Muscle of arm (tissue), 1 donor: ENCODE measurements at regions not wholly inside any gene's neighbourhood (a gene's known extent, or its start where the extent isn't known, plus 50 kb on each side); places are given as distances from the start of the nearest gene placed in this dataset.

Source experiments
- DNase-seq: peaks from one replicate; pipeline ENCODE4 v3.0.0-alpha.2; 2013

- no peak for DNase-seq
Measured at GRCh38 chr3:127033171-127033570, 50.3 kb downstream of the PLXNA1 start.

- no peak for DNase-seq
Measured at GRCh38 chr3:127033786-127034185, 50.9 kb downstream of the PLXNA1 start.

DNA sequence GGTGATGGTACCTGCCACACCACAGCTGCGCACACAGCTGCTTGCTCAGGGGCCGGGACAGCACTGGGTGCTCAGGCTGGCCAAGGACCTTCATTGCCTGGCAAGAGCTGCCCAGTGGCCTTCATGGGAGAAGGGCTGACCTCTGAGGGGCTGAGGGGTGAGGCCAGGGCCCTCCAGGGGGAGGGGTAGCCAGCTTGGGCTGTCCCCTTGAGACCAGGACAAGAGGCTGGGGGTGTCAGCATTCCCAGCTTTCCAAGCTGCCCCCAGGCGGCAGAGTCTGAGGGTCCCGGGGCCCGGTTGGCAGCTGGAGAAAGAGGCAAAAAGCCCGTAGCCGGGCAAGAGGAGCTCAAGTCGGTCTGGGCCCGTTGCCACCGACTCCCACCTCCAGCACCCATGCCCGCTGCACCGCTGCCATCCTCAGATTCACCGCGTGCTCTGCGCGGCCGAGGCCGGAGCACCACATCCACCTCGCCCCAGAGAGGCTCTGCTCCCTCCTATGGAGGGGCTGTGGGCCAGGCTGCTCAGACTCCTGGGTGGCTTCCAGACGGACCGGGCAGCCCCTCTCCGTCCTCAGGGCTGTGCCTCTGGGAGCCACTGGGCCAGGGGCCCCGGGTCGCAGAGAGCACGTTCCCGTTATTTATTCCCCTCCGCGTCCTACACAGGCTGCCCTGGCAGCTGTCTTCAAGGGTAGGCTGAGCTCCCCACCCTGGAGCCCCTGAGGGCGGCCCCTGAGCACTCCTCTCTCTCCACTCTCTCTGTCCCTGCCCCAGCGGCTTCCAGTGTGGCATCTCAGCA is 51.5 kb downstream of the PLXNA1 start:
- DNase-seq, result no peak

DNA sequence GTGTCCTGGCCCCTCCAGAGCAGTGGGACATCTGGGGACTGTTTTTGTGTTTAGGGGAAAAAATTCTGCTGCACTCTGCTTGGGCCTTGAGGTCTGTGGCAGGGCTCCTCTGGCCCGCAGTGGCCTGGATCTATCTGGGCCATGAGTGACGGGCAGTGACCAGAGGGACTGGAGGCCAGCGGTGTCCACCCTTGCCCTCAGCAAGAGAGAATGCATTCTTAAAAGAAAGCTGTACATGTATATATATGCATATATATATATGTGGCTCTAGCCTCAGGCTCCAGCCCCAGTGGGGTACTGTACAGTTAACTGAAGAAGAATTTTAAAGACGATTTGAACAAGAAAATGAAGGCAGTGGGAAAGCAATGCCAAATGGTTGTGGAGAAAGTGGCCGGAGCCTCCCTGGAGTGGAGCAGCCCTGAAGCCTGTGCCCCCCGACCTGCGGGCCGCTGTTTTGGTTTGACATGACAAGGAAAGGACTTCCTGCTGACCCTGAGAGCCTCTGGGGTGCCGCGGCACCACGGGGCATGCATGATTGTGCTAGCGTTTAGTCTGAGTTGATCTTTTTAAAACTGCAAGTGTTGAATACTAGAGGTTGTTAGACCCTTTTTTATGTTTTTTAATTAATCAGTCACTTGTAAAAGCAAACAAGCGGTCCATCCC is 52.2 kb downstream of the PLXNA1 start:
- no peak for DNase-seq

DNA sequence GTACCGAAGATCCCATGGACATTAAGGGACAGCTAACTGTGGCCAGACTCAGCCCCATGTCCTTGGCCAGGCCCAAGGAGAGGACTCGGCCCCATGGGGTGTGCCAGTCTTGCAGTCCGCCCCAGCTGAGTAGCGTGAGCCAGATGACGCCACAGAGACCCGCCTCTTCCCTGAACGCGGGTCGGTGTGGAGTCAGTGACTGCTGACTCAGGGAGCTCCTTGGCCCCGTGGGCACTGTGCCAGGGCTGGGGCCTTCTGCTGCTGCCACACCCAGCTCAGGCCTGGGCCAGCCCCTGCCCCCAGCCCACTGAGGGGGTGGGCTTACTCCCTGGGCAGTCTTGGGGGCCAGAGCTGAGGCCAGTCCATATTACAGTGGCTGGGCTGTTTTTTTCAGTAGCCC is 52.8 kb downstream of the PLXNA1 start:
- no peak for DNase-seq

DNA sequence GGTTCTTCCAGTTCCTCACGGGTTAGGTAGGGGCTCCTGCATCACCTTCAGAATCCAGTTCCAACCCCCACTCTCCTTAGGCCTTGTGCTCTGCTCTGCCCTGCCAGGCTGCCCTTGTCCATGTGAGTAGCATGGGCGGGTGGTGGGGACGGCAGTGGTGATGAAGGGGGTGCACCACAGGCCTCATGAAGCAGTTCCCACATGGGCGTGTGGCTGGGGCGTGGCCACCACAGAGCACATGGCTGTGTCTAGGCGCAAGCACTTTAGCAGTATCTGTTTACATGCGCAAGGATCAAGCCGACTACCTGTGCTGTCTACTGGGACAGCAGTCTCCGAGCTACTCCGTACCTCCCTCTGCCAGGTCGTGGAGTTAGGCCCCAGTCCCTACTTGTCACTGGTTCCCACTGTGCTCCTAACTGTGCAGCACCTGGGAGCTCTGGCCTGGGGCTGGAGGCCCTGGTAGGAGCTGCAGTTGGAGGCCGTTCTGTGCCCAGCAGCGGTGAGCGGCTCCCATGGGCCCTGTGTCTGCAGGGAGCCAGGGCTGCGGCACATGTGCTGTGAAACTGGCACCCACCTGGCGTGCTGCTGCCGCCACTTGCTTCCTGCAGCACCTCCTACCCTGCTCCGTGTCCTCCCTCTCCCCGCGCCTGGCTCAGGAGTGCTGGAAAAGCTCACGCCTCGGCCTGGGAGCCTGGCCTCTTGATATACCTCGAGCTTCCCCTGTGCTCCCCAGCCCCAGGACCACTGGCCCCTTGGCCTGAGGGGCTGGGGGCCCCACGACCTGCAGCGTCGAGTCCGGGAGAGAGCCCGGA is 53.5 kb downstream of the PLXNA1 start:
- DNase-seq, result no peak

GRCh38 chr3:127037021-127037400 is 54.1 kb downstream of the PLXNA1 start:
- DNase-seq, result no peak

DNA sequence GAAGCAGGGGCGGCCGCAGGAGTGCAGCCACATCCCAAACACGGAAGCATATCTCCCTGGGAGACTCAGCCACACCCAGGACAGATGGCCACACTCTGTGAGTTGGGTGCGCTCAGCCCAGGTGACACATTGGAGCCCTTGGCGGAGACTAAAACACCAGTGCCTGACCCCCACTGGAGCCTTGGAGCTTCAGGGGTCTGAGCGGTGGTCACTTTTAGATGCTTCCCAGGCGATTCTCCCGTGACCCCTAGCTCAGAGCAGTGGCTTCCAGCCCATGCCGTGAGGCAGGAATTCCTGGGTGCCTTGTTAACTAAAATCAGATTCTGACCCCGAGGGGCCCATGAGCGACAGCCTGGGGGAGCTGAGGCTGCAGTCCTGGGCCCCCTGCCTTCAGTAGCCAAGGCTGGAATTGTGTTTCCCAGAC is 54.5 kb downstream of the PLXNA1 start:
- no peak for DNase-seq

DNA sequence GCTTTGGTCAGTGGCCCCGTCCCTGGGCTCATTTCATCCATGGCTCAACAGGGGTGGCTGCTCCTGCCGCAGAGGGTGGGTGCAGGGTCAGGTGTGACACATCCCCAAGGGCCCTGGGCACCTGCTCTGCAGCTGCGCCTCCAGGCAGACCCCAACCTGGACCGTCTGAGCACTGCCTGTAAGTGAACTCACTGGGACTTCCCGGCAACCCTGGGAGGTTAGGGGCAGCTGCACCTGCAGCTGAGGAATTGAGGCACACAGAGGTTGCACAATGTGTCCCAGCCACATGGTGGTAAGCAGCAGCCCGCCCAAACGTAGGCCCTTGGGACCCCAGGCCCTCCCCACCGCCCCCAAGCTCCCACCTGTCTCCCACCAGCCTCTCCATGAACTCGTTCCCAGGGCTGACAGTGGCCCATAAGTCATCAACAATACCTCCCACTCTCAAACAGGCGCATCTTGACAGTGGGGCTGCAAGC is 55.1 kb downstream of the PLXNA1 start:
- no peak for DNase-seq

GRCh38 chr3:127038466-127038865 is 55.6 kb downstream of the PLXNA1 start:
- no peak for DNase-seq

DNA sequence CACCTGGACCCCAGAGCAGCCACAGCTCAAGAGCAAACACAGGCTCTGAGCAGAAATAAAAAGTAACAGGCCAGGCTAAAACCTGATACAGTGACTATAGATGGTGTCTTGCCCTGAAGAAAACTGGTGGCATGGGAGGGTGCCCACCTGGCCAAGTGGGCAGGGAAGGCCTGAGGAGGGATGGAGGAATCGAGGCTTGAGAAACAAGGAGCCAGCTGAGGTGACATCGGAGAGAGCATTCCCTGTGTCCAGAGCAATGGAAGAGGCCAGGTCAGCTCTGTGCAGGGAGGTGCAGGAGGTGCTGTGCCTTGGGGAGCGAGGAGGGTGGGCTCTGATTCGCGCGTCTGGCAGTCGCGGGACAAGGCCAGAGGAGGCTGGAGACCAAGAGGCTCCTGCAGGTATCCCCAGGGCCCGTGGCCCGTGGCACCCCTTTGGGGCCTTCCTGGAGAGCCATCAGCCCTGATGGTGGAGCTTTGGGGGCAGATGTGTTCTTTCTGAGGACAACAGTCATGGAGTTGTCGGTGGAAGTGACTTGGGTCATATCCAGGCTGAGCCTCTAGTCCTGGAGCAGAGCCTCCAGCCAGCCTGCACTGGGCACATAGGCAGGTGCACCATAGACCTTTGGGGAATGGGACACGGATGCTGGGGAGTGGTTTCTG is 56.1 kb downstream of the PLXNA1 start:
- DNase-seq, result no peak

- DNase-seq, result no peak
Measured at GRCh38 chr3:127039719-127040118, 56.8 kb downstream of the PLXNA1 start.

DNA sequence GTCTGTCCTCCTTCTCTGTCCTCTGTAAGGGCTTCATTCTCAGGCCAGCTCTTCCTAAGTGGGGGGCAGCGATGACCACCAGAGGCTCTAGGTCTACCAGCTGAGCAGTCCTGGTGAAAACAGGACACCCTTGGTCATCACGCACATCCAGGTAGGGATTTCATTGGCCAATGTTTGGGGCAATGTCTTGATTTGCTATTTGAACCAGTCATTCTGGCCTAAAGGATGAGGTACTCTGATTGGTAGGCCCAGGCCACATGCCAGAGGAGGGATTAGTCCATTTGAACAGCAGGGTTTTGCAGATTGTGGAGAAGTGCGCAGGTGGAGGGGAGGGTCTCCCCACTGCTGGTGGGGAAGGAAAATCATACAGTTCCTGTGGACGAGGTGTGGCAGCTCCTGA is 57.3 kb downstream of the PLXNA1 start:
- DNase-seq, result no peak

- DNase-seq, result no peak
Measured at GRCh38 chr3:127041264-127041820, 58.4 kb downstream of the PLXNA1 start.

- no peak for DNase-seq
Measured at GRCh38 chr3:127041933-127042332, 59.0 kb downstream of the PLXNA1 start.

- no peak for DNase-seq
Measured at GRCh38 chr3:127042634-127043033, 59.7 kb downstream of the PLXNA1 start.

- DNase-seq, result no peak
Measured at GRCh38 chr3:127043041-127043641, 60.2 kb downstream of the PLXNA1 start.

- DNase-seq, result no peak
Measured at GRCh38 chr3:127043731-127044510, 61.0 kb downstream of the PLXNA1 start.

DNA sequence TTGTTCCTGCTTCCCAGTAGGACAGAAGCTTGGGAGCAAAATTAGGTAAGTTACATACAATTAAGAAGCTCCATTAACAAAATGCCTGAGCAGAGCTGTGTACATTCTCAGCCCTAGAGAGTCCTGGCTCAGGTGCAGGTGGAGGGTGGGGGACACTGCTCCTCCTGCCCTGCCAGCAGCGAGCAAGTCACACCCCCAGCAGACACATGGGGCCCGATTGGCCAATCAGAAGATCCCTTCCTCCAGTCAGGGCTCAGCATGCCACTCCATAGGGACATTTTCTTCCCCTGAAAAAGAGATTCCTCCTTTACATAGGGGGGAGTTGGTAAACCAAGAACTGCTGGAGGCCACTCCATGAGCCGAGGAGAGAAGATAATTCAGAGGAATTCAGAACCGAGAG is 62.1 kb downstream of the PLXNA1 start:
- DNase-seq, result no peak

GRCh38 chr3:127045435-127046045 is 62.6 kb downstream of the PLXNA1 start:
- DNase-seq, result no peak
